Fibroblast of skin of scalp (primary cell): ENCODE measurements at regions not wholly inside any gene's neighbourhood (a gene's known extent, or its start where the extent isn't known, plus 50 kb on each side); places are given as distances from the start of the nearest gene placed in this dataset.

Source experiments
- DNase-seq: peaks from one replicate; pipeline ENCODE4 v3.0.0-alpha.2; 2013

- no peak for DNase-seq
These were observed 129.9 kb upstream of the ARID1B start for GRCh38 chr6:156647140-156647784.

GRCh38 chr6:156646496-156646895 is 130.7 kb upstream of the ARID1B start:
- DNase-seq, result no peak

DNA sequence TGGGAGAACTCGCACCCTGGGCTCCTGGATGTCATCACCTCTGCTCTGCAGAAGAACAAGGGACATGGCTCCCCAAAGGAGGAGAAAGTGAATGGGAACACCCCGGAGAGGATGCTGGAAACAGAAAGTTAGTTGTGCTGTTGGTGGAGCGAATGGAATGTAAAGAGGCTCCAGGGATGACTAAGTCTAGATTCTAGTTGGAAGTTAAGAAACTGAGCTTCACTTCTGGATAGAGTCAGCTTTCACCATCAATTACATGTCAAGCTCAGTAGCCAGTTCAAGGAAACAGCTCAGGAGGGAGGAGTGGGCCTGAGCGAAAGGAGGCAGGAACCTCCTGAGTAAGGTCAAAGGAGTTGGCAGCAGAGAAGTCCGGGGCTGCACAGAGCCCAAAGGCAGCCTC is 132.1 kb upstream of the ARID1B start:
- DNase-seq, result peak; percentile 42

GRCh38 chr6:156639009-156639721 is 138.0 kb upstream of the ARID1B start:
- DNase-seq, result no peak

GRCh38 chr6:156638581-156638980 is 138.6 kb upstream of the ARID1B start:
- no peak for DNase-seq

DNA sequence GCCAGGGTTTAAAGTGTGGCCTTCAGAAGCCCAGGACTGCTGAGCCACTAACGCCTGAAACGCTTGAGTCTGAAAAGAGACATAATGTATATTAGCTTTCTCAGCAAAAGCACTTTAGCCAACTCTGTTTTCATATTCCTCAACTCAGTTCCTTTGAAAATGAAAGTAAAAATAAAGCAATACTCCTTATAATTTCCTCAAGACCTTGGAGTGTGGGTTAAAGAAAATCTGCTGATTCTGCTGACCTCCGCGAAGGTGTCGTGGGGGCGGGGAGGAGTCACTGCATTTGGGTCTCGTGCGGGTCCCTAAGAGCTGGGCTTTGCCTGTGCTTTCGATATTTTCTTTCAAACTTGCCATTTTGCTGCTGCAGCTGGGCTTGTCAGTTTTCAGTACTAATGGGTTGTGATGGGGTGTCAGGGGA is 142.2 kb upstream of the ARID1B start:
- DNase-seq, result no peak

DNA sequence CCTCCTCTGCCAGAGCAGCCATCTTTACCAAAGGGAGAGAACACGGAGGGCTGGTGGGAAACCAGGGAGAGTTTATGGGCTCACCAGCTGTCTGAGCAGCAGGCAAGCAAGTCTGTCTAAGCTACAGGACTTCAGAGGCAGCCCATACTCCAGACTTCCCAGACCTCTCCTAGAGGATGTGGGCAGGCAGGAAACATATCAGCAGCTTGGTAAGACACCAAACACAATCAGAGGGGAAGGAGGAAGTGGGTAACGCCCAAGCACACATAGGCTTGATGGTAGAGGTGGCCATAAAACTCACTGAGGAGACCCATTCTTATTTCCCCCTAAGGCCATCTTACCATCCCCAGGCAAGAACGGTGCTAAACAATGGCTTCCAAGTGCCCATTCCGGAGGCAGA is 143.1 kb upstream of the ARID1B start:
- DNase-seq, result no peak

- no peak for DNase-seq
These were observed 143.9 kb upstream of the ARID1B start for GRCh38 chr6:156633291-156633690.

GRCh38 chr6:156630613-156631302 is 146.4 kb upstream of the ARID1B start:
- DNase-seq, result no peak

- DNase-seq, result no peak
These were observed 148.4 kb upstream of the ARID1B start for GRCh38 chr6:156628805-156629204.

DNA sequence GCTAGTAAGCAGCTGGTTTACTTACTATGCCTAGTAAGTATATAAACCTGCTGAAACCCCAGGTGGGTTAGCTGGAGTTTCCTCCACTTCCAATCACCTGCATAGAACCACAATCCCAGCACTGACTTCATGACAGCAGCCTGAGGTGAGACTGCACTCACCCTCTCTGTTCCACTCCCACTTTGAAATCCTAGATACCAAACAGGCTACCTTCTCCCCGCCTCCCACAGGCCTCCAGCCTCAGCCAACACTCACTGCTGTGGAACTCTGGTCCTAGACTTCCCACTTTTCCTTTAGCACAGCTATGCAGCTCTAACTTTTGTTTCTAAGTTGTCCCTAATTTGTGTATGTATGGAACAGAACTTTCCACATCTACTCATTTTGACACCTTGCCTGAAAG is 149.7 kb upstream of the ARID1B start:
- no peak for DNase-seq

DNA sequence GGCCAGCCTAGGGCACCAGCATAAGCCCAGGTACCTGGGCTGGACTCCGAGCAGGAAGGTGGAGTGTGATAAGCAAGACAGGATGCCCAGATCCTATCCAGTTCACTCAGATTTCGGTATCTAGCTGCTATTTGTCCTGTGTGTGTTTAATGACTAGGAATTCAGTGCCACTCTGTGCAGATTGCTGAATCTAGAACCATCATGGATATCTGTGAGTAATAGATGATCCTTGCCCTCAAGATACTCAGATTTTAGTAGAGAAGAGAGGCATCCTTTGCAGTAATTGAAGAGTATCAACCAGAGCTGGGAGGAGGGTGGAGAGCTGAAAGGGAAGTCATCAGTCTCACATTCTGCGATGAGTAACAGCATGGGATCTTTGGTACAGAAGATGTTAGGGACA is 155.0 kb upstream of the ARID1B start:
- no peak for DNase-seq

- DNase-seq, result no peak
These were observed 156.8 kb upstream of the ARID1B start for GRCh38 chr6:156620331-156620730.

DNA sequence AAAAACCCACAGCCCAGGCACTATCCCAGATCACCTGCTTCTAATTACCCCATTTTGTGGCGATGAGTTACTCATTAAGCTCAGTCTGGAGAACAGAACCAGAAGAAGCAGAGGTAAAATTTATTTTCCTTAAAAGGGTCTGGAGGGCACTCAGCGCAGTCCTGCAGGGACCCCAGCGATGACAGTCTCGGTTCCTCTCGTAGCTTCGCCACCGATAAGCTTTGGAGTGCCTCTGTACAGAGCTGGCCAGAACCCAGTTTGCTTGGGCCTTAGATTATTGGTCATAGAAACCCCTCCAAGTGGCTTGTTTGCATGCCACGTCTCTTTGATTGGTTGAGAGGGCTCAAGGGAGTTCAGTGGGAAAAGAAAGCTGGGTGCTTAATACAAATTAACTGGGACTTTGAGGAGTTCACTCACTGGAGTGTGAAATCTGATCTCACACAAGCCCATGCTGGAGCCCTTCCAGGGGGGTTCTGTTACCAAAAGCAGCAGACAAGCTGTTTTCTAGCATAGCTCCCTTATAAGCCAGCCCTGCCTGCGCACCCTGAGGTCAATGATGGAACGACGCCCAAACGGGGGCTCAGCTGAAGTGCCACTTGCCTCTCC is 158.5 kb upstream of the ARID1B start:
- peak; percentile 24 for DNase-seq

- DNase-seq, result no peak
These were observed 159.2 kb upstream of the ARID1B start for GRCh38 chr6:156617941-156618340.

DNA sequence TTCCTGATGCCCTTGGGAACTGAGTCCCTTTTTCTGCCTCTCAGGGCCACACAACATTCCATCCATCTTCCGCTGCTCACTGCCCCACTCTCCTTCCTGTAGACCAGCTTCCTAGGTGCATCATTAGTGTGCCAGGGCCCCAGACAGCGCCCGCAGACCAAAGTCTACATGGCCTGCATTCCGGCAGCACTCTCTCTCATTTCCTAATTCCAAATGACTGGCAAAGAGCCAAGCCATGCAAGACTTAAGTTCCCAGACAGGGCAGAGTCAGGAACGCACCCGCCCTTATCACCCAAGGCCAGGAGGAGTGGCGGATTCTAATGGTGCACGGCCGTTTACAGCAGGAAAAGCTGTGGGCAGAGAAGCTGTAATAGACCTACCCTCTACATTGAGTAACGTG is 159.8 kb upstream of the ARID1B start:
- DNase-seq, result peak; percentile 20

DNA sequence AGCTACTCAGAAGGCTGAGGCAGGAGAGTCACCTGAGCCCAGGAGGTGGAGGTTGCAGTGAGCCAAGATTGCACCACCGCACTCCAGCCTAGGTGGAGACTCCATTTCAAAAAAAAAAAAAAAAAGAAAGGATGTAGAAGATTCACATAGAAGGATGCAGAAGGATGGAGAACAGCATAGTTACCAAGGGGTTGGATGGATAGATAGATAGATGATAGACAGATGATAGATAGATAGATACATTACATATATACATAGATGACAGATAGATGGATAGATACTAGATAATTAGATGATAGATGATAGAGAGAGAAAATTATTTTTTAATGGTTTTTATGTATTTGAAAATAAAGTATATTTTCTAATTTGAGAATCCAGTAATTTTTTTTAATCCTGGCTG is 160.7 kb upstream of the ARID1B start:
- no peak for DNase-seq

- DNase-seq, result no peak
These were observed 163.2 kb upstream of the ARID1B start for GRCh38 chr6:156613996-156614395.

- DNase-seq, result no peak
These were observed 164.8 kb upstream of the ARID1B start for GRCh38 chr6:156612361-156612760.

DNA sequence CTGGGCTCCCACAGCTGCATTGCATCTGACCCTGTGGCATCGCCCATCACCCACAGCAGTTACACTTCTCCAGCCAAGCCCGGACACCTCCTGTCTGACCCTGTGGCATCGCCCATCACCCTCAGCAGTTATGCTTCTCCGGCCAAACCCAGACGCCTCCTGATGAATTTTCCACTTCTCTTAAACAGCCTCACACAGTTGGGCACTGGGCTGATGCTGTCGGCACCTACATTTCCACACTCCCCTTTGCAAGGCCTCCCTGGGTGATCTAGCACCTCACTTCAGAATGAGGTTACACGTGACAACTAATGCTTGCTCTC is 175.2 kb upstream of the ARID1B start:
- DNase-seq, result no peak

DNA sequence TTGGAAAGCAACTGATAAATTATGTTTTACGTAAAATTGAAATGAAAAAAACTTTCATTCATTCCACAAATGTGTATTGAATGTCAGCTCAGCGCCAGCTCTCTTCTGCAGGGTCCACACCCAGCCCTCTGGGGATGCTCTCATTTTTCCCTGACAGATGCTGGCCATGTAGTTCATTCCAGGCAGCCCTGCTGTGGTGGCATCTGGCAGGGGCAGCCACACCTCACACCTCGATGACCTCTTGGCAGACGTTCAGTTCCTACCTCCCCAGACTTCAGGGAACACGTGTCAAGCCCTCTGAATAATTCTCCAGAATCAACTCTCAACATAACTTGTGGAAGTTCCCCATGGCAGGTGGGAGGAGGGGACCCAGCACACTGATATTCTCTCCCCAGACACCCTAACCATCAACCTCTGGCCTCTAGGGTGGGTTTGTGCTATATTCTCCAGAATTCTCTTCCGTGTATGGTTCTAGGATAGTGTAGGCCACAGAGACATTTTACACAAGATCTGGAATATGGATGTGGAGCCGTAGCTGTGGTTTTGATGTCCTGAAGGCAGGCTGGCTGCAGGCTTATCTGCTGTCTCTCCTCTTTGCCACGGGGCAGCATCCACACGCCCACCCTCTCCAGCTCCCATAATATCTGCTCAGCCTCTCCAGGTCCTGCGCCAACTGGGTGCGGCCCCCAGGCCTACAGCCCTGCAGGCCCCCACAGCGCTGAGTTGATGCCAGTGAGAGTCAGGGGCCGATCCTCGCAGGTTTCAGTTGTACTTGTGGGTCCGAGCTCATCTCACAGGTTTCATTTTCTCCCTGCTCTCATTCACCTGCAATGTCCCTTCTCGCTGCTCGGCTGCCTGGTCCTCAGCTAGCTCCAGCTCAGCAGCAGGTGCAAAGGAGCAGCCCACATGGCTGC is 175.8 kb upstream of the ARID1B start:
- DNase-seq, result no peak

DNA sequence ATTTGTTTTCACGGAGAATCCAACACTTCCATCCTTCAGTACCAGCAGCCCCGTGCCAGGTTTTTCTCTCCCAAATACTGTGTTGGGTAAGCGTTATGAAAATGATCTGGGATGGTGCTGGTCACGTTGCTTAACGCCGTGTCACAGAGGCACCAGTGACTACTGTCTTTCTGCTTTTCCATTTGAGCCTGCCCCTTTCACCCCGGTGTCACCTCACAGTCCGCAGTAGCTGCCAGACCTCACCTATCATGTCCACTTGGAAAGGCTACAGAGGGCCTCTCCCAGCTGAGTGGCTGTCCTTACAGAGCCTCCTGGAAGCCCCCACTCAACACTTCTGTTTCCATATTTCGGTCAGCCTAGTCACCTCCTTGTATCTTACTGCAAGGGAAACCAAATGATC is 176.5 kb upstream of the ARID1B start:
- no peak for DNase-seq
